ENCODE measurements at regions not wholly inside any gene's neighbourhood (a gene's known extent, or its start where the extent isn't known, plus 50 kb on each side); places are given as distances from the start of the nearest gene placed in this dataset.
"Not testable (repeated sequence)": the region's sequence is repeated elsewhere in the genome, so short reads cannot be mapped to it uniquely, and the experiment has no call there.

DNA sequence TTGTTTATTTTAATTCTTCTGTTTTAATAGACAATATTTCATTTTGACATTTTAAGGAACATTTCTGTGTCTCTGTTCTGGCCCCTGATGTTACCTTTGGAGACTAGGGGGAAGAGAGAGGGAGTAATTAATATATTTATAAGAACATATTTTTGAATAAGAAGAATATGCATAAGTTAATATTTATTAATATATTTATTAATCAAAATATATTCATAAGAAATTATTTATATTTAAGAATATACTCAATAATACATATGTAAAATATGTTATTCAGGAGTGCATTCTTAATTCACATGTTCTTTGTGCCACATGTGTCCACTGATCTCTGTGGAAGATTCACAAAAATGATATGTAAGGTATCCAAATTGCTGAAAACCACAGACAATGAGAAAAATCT lies 1687.7 kb downstream of the SPATA31A7 start:
- not testable (repeated sequence) for H3K4me3 ChIP-seq (ENCODE audit: low read length); H3K4me1 ChIP-seq (ENCODE audit: control insufficient read depth, low read depth, low read length); H3K27me3 ChIP-seq (ENCODE audit: insufficient read depth, low read length, poor library complexity); H3K4ac ChIP-seq (ENCODE audit: low read depth, low read length); H3K56ac ChIP-seq (ENCODE audit: low read length); H3K36me3 ChIP-seq (ENCODE audit: control insufficient read depth, insufficient read depth, low read length); H3K79me2 ChIP-seq (ENCODE audit: control insufficient read depth, insufficient read depth, low read length); H3K27ac ChIP-seq (ENCODE audit: low read depth, low read length); H3K4me2 ChIP-seq (ENCODE audit: low read length); H3K18ac ChIP-seq (ENCODE audit: low read length); H2BK5ac ChIP-seq (ENCODE audit: low read length); H2AK5ac ChIP-seq (ENCODE audit: low read length); H2BK15ac ChIP-seq (replicated peaks; ENCODE audit: low read depth); H3K23ac ChIP-seq (ENCODE audit: low read length); H2BK120ac ChIP-seq (ENCODE audit: low read depth, low read length); DNase-seq; H3K9ac ChIP-seq (ENCODE audit: low read length); H4K8ac ChIP-seq (ENCODE audit: low read depth, low read length); H3K79me1 ChIP-seq (ENCODE audit: low read length); H4K5ac ChIP-seq (ENCODE audit: low read length)

DNA sequence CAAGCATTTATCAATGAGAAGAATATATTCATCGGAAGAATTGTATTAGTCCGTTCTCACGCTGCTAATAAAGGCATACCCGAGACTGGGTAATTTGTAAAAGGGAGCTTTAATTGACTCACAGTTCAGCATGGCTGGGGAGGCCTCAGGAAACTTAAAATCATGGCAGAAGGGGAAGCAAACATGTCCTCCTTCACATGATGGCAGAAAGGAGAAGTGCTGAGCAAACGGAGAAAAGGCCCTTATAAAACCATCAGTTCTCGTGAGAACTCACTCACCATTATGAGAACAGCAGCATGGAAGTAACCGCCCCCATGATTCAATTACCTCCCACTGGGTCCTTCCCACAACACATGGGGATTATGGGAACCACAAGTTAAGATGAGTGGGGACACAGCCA lies 1688.2 kb downstream of the SPATA31A7 start:
- not testable (repeated sequence) for H2BK5ac ChIP-seq (ENCODE audit: low read length); H2AK5ac ChIP-seq (ENCODE audit: low read length); H3K27ac ChIP-seq (ENCODE audit: low read depth, low read length); H4K8ac ChIP-seq (ENCODE audit: low read depth, low read length); H3K23ac ChIP-seq (ENCODE audit: low read length); H3K4me1 ChIP-seq (ENCODE audit: control insufficient read depth, low read depth, low read length); H3K4ac ChIP-seq (ENCODE audit: low read depth, low read length); H3K27me3 ChIP-seq (ENCODE audit: insufficient read depth, low read length, poor library complexity); H3K79me1 ChIP-seq (ENCODE audit: low read length); H3K56ac ChIP-seq (ENCODE audit: low read length); H3K9ac ChIP-seq (ENCODE audit: low read length); H4K5ac ChIP-seq (ENCODE audit: low read length); H2BK15ac ChIP-seq (replicated peaks; ENCODE audit: low read depth); H3K36me3 ChIP-seq (ENCODE audit: control insufficient read depth, insufficient read depth, low read length); H3K4me3 ChIP-seq (ENCODE audit: low read length); H3K18ac ChIP-seq (ENCODE audit: low read length); DNase-seq; H2BK120ac ChIP-seq (ENCODE audit: low read depth, low read length); H3K4me2 ChIP-seq (ENCODE audit: low read length); H3K79me2 ChIP-seq (ENCODE audit: control insufficient read depth, insufficient read depth, low read length)
- no CpG with 5 or more reads among the region's 7 CpGs for WGBS (ENCODE audit: extremely low coverage, insufficient coverage, low lambda C conversion rate)

DNA sequence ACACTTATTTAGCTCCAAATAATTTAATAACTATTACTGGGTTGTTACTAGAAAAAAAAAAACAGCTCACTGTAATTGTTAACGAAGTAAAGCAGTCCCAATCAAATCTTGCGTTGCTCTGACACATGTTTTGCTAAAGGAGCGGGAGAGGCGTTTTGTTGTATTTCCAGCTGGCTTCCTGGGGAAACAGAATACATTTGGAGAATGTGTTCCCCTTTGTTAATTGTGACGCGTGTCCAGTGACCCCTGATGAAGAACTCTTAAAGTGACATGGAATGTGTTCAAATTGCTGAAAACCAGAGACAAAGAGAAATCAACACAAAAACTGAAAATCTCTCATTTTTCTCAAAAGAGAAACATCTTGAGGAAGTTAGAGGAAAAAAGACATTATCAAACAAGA lies 1690.6 kb downstream of the SPATA31A7 start:
- not testable (repeated sequence) for H3K4me2 ChIP-seq (ENCODE audit: low read length); H3K79me1 ChIP-seq (ENCODE audit: low read length); H3K27me3 ChIP-seq (ENCODE audit: insufficient read depth, low read length, poor library complexity); H3K23ac ChIP-seq (ENCODE audit: low read length); H3K56ac ChIP-seq (ENCODE audit: low read length); H3K18ac ChIP-seq (ENCODE audit: low read length); H3K36me3 ChIP-seq (ENCODE audit: control insufficient read depth, insufficient read depth, low read length); H3K9ac ChIP-seq (ENCODE audit: low read length); H2BK5ac ChIP-seq (ENCODE audit: low read length); H3K79me2 ChIP-seq (ENCODE audit: control insufficient read depth, insufficient read depth, low read length); H3K4me3 ChIP-seq (ENCODE audit: low read length); H2BK15ac ChIP-seq (replicated peaks; ENCODE audit: low read depth); H3K4ac ChIP-seq (ENCODE audit: low read depth, low read length); DNase-seq; H3K4me1 ChIP-seq (ENCODE audit: control insufficient read depth, low read depth, low read length); H4K5ac ChIP-seq (ENCODE audit: low read length); H4K8ac ChIP-seq (ENCODE audit: low read depth, low read length); H2AK5ac ChIP-seq (ENCODE audit: low read length); H2BK120ac ChIP-seq (ENCODE audit: low read depth, low read length); H3K27ac ChIP-seq (ENCODE audit: low read depth, low read length)
- WGBS (ENCODE audit: extremely low coverage, insufficient coverage, low lambda C conversion rate): no CpG with 5 or more reads among the region's 6 CpGs

DNA sequence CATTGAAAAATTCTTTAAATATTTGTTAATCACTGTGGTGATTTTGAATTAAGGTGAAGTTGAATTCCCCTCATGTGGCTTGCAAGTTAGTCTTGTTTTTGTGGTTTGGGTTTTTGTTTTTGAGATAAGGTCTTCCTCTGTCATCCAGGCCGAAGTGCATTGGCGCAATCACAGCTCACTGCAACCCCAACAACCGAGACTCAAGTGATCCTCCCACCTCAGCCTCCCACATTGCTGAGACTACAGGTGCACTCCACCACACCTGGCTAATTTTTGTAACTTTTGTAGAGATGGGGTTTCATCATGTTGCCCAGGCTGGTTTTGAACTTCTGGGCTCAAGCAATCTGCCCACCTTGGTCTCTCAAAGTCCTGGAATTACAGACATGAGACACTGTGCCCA lies 1691.1 kb downstream of the SPATA31A7 start:
- H2BK5ac ChIP-seq (ENCODE audit: low read length); H3K4me2 ChIP-seq (ENCODE audit: low read length); H4K5ac ChIP-seq (ENCODE audit: low read length); DNase-seq; H3K56ac ChIP-seq (ENCODE audit: low read length); H3K9ac ChIP-seq (ENCODE audit: low read length); H3K4me1 ChIP-seq (ENCODE audit: control insufficient read depth, low read depth, low read length); H3K27ac ChIP-seq (ENCODE audit: low read depth, low read length); H2BK15ac ChIP-seq (replicated peaks; ENCODE audit: low read depth); H3K4me3 ChIP-seq (ENCODE audit: low read length); H3K27me3 ChIP-seq (ENCODE audit: insufficient read depth, low read length, poor library complexity); H3K4ac ChIP-seq (ENCODE audit: low read depth, low read length); H4K8ac ChIP-seq (ENCODE audit: low read depth, low read length); H3K23ac ChIP-seq (ENCODE audit: low read length); H3K79me2 ChIP-seq (ENCODE audit: control insufficient read depth, insufficient read depth, low read length); H3K36me3 ChIP-seq (ENCODE audit: control insufficient read depth, insufficient read depth, low read length); H3K18ac ChIP-seq (ENCODE audit: low read length); H3K79me1 ChIP-seq (ENCODE audit: low read length); H2AK5ac ChIP-seq (ENCODE audit: low read length); H2BK120ac ChIP-seq (ENCODE audit: low read depth, low read length): not testable (repeated sequence)
- WGBS (ENCODE audit: extremely low coverage, insufficient coverage, low lambda C conversion rate): no CpG with 5 or more reads among the region's 3 CpGs

DNA sequence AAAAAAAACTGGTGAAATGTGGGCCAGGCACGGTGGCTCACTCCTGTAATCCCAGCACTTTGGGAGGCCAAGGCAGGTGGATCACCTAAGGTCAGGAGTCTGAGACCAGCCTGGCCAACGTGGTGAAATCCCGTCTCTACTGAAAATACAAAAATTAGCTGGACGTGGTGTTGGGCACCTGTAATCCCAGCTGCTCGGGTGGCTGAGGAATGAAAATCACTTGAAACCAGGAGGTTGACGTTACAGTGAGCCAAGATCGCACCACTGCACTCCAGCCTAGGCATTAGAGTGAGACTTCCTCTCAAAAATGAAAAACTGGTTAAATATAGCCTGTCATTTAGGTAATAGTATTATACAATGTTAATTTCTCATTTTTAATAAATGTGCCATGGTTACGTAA lies 1692.0 kb downstream of the SPATA31A7 start:
- not testable (repeated sequence) for H3K4ac ChIP-seq (ENCODE audit: low read depth, low read length); H3K4me3 ChIP-seq (ENCODE audit: low read length); H2BK120ac ChIP-seq (ENCODE audit: low read depth, low read length); H4K5ac ChIP-seq (ENCODE audit: low read length); H3K27ac ChIP-seq (ENCODE audit: low read depth, low read length); H3K4me1 ChIP-seq (ENCODE audit: control insufficient read depth, low read depth, low read length); H2AK5ac ChIP-seq (ENCODE audit: low read length); H3K4me2 ChIP-seq (ENCODE audit: low read length); H3K18ac ChIP-seq (ENCODE audit: low read length); H3K23ac ChIP-seq (ENCODE audit: low read length); H4K8ac ChIP-seq (ENCODE audit: low read depth, low read length); H2BK15ac ChIP-seq (replicated peaks; ENCODE audit: low read depth); H3K79me1 ChIP-seq (ENCODE audit: low read length); H3K79me2 ChIP-seq (ENCODE audit: control insufficient read depth, insufficient read depth, low read length); H3K9ac ChIP-seq (ENCODE audit: low read length); DNase-seq; H2BK5ac ChIP-seq (ENCODE audit: low read length); H3K56ac ChIP-seq (ENCODE audit: low read length); H3K36me3 ChIP-seq (ENCODE audit: control insufficient read depth, insufficient read depth, low read length); H3K27me3 ChIP-seq (ENCODE audit: insufficient read depth, low read length, poor library complexity)
- no CpG with 5 or more reads among the region's 8 CpGs for whole genome bisulfite sequencing (ENCODE audit: extremely low coverage, insufficient coverage, low lambda C conversion rate)

DNA sequence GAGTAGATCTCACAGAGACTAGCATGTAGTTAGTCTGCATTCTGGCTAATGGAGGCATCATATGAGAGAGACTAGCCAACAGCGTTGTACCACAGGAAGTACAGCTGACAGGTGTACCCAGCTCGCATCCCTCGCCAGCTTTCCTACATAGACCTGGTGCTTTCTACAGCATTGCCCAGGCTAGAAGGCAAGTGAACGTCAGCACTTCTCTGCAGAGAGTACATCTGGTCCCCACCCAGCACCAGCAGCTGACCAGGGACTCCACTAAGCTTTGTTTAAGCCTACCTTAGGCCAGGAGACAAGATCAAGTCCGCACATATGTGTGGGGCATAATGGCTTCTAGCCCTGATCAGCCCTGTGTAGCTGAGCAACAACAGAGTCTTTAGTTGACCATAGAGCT lies 1692.9 kb downstream of the SPATA31A7 start:
- not testable (repeated sequence) for H3K36me3 ChIP-seq (ENCODE audit: control insufficient read depth, insufficient read depth, low read length); H3K79me2 ChIP-seq (ENCODE audit: control insufficient read depth, insufficient read depth, low read length); H4K8ac ChIP-seq (ENCODE audit: low read depth, low read length); H3K56ac ChIP-seq (ENCODE audit: low read length); H3K23ac ChIP-seq (ENCODE audit: low read length); H3K4ac ChIP-seq (ENCODE audit: low read depth, low read length); H3K27ac ChIP-seq (ENCODE audit: low read depth, low read length); DNase-seq; H2BK5ac ChIP-seq (ENCODE audit: low read length); H3K79me1 ChIP-seq (ENCODE audit: low read length); H3K18ac ChIP-seq (ENCODE audit: low read length); H3K9ac ChIP-seq (ENCODE audit: low read length); H2AK5ac ChIP-seq (ENCODE audit: low read length); H3K4me3 ChIP-seq (ENCODE audit: low read length); H3K27me3 ChIP-seq (ENCODE audit: insufficient read depth, low read length, poor library complexity); H2BK15ac ChIP-seq (replicated peaks; ENCODE audit: low read depth); H2BK120ac ChIP-seq (ENCODE audit: low read depth, low read length); H4K5ac ChIP-seq (ENCODE audit: low read length); H3K4me2 ChIP-seq (ENCODE audit: low read length); H3K4me1 ChIP-seq (ENCODE audit: control insufficient read depth, low read depth, low read length)
- no CpG with 5 or more reads among the region's 5 CpGs for WGBS (ENCODE audit: extremely low coverage, insufficient coverage, low lambda C conversion rate)
